WERI-Rb-1 (cell line): ENCODE measurements at regions not wholly inside any gene's neighbourhood (a gene's known extent, or its start where the extent isn't known, plus 50 kb on each side); places are given as distances from the start of the nearest gene placed in this dataset.

Experiments
- DNase-seq: peaks from one replicate; pipeline ENCODE4 v3.0.0-alpha.2; 2020
- H3K27ac ChIP-seq: fragments of 250-450 bp; sonication (Bioruptor Pico); 2 replicates; pipeline ENCODE4 v1.5.1; 2020; ENCODE audit warnings: mild to moderate bottlenecking, moderate library complexity
- H3K27me3 ChIP-seq: fragments of 250-450 bp; sonication (Bioruptor Pico); 2 replicates; pipeline ENCODE4 v1.5.1; 2021; ENCODE audit warnings: mild to moderate bottlenecking, low read depth, moderate library complexity; ENCODE audit not compliant: insufficient read depth, severe bottlenecking
- H3K36me3 ChIP-seq: fragments of 250-450 bp; sonication (Bioruptor Pico); 2 replicates; pipeline ENCODE4 v1.5.1; 2020; ENCODE audit warnings: mild to moderate bottlenecking, moderate library complexity
- H3K4me3 ChIP-seq: 2 replicates; pipeline ENCODE4 v1.5.1; 2011; ENCODE audit warnings: low read depth, mild to moderate bottlenecking, control low read depth, low read length
- H3K9me3 ChIP-seq: fragments of 250-450 bp; sonication (Bioruptor Pico); 2 replicates; pipeline ENCODE4 v1.5.1; 2021; ENCODE audit warnings: mild to moderate bottlenecking, moderate library complexity; ENCODE audit not compliant: severe bottlenecking
- TF ChIP-seq, protein P1 (sequence below): IDR thresholded peaks from 2 replicates; pipeline ENCODE4 v1.5.1; 2011; ENCODE audit warnings: low read depth, mild to moderate bottlenecking, control low read depth, inconsistent platforms, low read length

DNA sequence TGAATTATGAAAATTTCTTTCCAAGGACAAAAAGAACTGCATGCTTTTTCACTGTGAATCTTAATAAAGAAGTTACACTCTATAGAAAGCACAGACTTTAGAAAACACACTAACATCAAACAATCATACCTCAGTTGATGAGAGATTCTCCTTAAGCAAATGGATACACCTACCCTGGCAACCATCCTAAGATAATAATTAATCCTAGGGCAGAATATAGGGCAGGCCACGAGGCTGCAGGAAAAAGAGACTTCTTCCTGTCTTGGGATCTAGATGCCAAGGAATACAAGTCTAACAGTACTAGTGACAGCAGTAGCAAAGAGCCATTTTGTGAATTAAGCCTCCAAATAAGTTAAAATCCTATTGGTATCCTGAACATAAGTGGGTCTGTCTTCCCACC lies 395.4 kb downstream of the EFNA5 start:
- no peak for DNase-seq
- TF ChIP-seq, protein P1, sequence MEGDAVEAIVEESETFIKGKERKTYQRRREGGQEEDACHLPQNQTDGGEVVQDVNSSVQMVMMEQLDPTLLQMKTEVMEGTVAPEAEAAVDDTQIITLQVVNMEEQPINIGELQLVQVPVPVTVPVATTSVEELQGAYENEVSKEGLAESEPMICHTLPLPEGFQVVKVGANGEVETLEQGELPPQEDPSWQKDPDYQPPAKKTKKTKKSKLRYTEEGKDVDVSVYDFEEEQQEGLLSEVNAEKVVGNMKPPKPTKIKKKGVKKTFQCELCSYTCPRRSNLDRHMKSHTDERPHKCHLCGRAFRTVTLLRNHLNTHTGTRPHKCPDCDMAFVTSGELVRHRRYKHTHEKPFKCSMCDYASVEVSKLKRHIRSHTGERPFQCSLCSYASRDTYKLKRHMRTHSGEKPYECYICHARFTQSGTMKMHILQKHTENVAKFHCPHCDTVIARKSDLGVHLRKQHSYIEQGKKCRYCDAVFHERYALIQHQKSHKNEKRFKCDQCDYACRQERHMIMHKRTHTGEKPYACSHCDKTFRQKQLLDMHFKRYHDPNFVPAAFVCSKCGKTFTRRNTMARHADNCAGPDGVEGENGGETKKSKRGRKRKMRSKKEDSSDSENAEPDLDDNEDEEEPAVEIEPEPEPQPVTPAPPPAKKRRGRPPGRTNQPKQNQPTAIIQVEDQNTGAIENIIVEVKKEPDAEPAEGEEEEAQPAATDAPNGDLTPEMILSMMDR, result no peak
- no peak overlapping the region for H3K27ac ChIP-seq

DNA sequence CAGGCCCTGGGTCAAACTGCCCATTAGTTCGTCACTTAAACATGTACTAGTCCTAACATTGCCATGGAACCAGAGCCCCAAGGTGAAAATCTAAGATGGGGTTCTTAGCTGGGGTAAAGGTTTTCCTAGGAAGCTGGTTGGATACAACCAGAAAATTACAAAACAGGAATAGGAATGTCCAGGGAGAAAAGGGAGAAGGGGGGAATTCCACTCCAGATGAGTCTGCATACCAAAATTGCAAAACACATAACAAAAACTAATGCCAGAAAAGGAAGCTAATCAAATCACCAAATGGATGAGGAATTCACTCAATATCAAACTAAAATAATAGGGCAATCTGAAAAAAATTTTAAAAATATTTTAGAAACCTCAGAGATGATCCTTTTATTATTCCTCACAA lies 396.2 kb downstream of the EFNA5 start:
- H3K36me3 ChIP-seq, result no peaks in the 10 kb centered on the region
- TF ChIP-seq, protein P1, result no peak
- no peak for DNase-seq
- H3K27ac ChIP-seq, result no peak overlapping the region
- no peak overlapping the region for H3K4me3 ChIP-seq
- no peaks in the 10 kb centered on the region for H3K9me3 ChIP-seq
- no peaks in the 10 kb centered on the region for H3K27me3 ChIP-seq

More for the DNA sequence above, 395.4 kb downstream of the EFNA5 start:
- Histone ChIP-seq H3K36me3 (no peaks in the 10 kb centered on the region), H3K27me3 (no peaks in the 10 kb centered on the region), H3K9me3 (no peaks in the 10 kb centered on the region), H3K4me3 (no peak overlapping the region)

- Histone ChIP-seq H3K27me3 (no peaks in the 10 kb centered on the region), H3K4me3 (no peak overlapping the region), H3K9me3 (no peaks in the 10 kb centered on the region), H3K27ac (no peak overlapping the region), H3K36me3 (no peaks in the 10 kb centered on the region)
- no peak for DNase-seq
- TF ChIP-seq, protein P1, result no peak
Observed at GRCh38 chr5:107272954-107273353, 397.8 kb downstream of the EFNA5 start.

- DNase-seq, result no peak
- Histone ChIP-seq H3K27me3 (no peaks in the 10 kb centered on the region), H3K36me3 (no peaks in the 10 kb centered on the region), H3K4me3 (no peak overlapping the region), H3K9me3 (no peaks in the 10 kb centered on the region), H3K27ac (no peak overlapping the region)
- TF ChIP-seq, protein P1, result no peak
Observed at GRCh38 chr5:107272509-107272908, 398.2 kb downstream of the EFNA5 start.

GRCh38 chr5:107271682-107272350 lies 398.9 kb downstream of the EFNA5 start:
- Histone ChIP-seq H3K4me3 (no peak overlapping the region), H3K27ac (no peak overlapping the region), H3K36me3 (no peaks in the 10 kb centered on the region), H3K27me3 (no peaks in the 10 kb centered on the region), H3K9me3 (no peaks in the 10 kb centered on the region)
- DNase-seq, result no peak
- TF ChIP-seq, protein P1, result no peak

GRCh38 chr5:107270561-107270960 lies 400.2 kb downstream of the EFNA5 start:
- Histone ChIP-seq H3K27ac (no peak overlapping the region), H3K36me3 (no peaks in the 10 kb centered on the region), H3K9me3 (no peaks in the 10 kb centered on the region), H3K4me3 (no peak overlapping the region), H3K27me3 (no peaks in the 10 kb centered on the region)
- DNase-seq, result no peak
- TF ChIP-seq, protein P1, result no peak
